Eye (tissue), 1 donor: ENCODE measurements at regions not wholly inside any gene's neighbourhood (a gene's known extent, or its start where the extent isn't known, plus 50 kb on each side); places are given as distances from the start of the nearest gene placed in this dataset.
A peak's percentile ranks its signal among the peaks of the same experiment; 100 is the strongest.
"Not testable (repeated sequence)": the region's sequence is repeated elsewhere in the genome, so short reads cannot be mapped to it uniquely, and the experiment has no call there.

Experiments used
- DNase-seq: peaks from one replicate; pipeline ENCODE4 v3.0.0-alpha.2; 2015

GRCh38 chr1:244106837-244107493 is 55.9 kb downstream of the ZBTB18 start:
- peak; percentile 48 for DNase-seq

- no peak for DNase-seq
Measured at GRCh38 chr1:244111027-244111426, 59.9 kb downstream of the ZBTB18 start.

GRCh38 chr1:244112041-244112440 is 61.0 kb downstream of the ZBTB18 start:
- no peak for DNase-seq

- DNase-seq, result no peak
Measured at GRCh38 chr1:244112636-244113035, 61.6 kb downstream of the ZBTB18 start.

- DNase-seq, result no peak
Measured at GRCh38 chr1:244113532-244114320, 62.6 kb downstream of the ZBTB18 start.

GRCh38 chr1:244114892-244115291 is 63.8 kb downstream of the ZBTB18 start:
- no peak for DNase-seq

- no peak for DNase-seq
Measured at GRCh38 chr1:244116946-244117345, 65.9 kb downstream of the ZBTB18 start.

GRCh38 chr1:244118109-244118761 is 67.2 kb downstream of the ZBTB18 start:
- DNase-seq, result peak; percentile 87

GRCh38 chr1:244128591-244129383 is 77.7 kb downstream of the ZBTB18 start:
- DNase-seq, result no peak

- no peak for DNase-seq
Measured at GRCh38 chr1:244137276-244137675, 86.2 kb downstream of the ZBTB18 start.

- DNase-seq, result no peak
Measured at GRCh38 chr1:244137725-244138124, 86.6 kb downstream of the ZBTB18 start.

- DNase-seq, result no peak
Measured at GRCh38 chr1:244138399-244138798, 87.3 kb downstream of the ZBTB18 start.

GRCh38 chr1:244139655-244140054 is 88.6 kb downstream of the ZBTB18 start:
- no peak for DNase-seq

- no peak for DNase-seq
Measured at GRCh38 chr1:244140420-244140819, 89.3 kb downstream of the ZBTB18 start.

GRCh38 chr1:244144053-244144452 is 93.0 kb downstream of the ZBTB18 start:
- no peak for DNase-seq

- DNase-seq, result no peak
Measured at GRCh38 chr1:244150071-244150470, 99.0 kb downstream of the ZBTB18 start.

GRCh38 chr1:244150665-244151064 is 99.6 kb downstream of the ZBTB18 start:
- DNase-seq, result no peak

- no peak for DNase-seq
Measured at GRCh38 chr1:244151537-244151936, 100.5 kb downstream of the ZBTB18 start.

- DNase-seq, result no peak
Measured at GRCh38 chr1:244154508-244154871, 103.4 kb downstream of the ZBTB18 start.

GRCh38 chr1:244154872-244155531 is 103.9 kb downstream of the ZBTB18 start:
- DNase-seq, result peak; percentile 87

- no peak for DNase-seq
Measured at GRCh38 chr1:244155661-244156060, 104.6 kb downstream of the ZBTB18 start.

- not testable (repeated sequence) for DNase-seq
Measured at GRCh38 chr1:244156617-244157016, 105.5 kb downstream of the ZBTB18 start.
